ENCODE measurements at regions not wholly inside any gene's neighbourhood (a gene's known extent, or its start where the extent isn't known, plus 50 kb on each side); places are given as distances from the start of the nearest gene placed in this dataset.

DNA sequence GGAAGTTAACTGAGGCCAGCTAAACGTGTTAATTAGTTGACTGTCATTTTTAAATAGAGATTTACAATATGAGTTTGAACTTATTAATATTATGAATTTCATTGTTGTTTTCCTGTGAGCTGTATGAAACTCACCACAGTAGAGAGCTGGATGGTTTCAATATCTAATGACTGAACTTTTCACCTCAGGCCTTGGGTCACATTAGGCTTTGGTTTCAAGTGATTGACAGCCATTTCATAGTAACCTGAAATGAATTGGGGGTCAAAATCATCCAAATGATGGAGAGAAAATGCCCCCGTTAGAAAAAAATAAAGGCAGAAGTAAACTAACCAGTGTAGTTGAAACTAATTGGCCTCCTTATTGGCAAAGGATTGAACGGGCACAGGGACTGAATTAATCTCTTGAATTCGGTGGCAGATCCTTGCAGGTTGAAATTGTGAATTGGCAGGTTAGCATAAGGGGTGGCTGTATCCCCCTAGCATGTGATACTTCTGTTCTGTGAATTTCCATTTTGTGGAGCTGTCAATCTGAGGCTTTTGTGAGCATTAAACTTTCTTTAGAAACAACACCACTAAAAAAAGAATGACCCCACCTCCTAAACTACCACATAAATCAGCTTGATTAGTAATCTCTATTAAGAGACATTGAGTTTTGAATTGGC, 155.1 kb upstream of the MMS22L start:
- Histone ChIP-seq H3K4me3 (no peak overlapping the region), H3K4me1 (peaks cover 0 to 4% (median 0%) of the 10 kb centered on the region in 12 donors), H3K27me3 (peaks cover 0 to 2% (median 0%) of the 10 kb centered on the region in 9 donors), H3K9me3 (no peaks in the 10 kb centered on the region), H3K36me3 (no peaks in the 10 kb centered on the region), H3K27ac (no peak overlapping the region)
- TF ChIP-seq POLR2A (IDR thresholded peaks at IDR 0.05) = no peak
- TF ChIP-seq, protein P1, sequence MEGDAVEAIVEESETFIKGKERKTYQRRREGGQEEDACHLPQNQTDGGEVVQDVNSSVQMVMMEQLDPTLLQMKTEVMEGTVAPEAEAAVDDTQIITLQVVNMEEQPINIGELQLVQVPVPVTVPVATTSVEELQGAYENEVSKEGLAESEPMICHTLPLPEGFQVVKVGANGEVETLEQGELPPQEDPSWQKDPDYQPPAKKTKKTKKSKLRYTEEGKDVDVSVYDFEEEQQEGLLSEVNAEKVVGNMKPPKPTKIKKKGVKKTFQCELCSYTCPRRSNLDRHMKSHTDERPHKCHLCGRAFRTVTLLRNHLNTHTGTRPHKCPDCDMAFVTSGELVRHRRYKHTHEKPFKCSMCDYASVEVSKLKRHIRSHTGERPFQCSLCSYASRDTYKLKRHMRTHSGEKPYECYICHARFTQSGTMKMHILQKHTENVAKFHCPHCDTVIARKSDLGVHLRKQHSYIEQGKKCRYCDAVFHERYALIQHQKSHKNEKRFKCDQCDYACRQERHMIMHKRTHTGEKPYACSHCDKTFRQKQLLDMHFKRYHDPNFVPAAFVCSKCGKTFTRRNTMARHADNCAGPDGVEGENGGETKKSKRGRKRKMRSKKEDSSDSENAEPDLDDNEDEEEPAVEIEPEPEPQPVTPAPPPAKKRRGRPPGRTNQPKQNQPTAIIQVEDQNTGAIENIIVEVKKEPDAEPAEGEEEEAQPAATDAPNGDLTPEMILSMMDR (IDR thresholded peaks at IDR 0.05) = no peak
- DNase-seq = no peak
- no peak for ATAC-seq
- 77 to 82% (median 81%) methylated on average over 4 of the region's 4 CpGs for WGBS, 4 donors
- intact Hi-C loops (cut with DNase I) = no loop called here

GRCh38 chr6:97440590-97441176, 157.7 kb upstream of the MMS22L start:
- ATAC-seq (peak in 3 of 4 donors; percentile 70 to 81 (median 76)), DNase-seq (no peak)
- H3K36me3 ChIP-seq = no peaks in the 10 kb centered on the region
- WGBS, 4 donors = 13 to 18% (median 15%) methylated on average over 7 of the region's 7 CpGs
- H3K4me1 ChIP-seq = peaks cover 0 to 4% (median 0%) of the 10 kb centered on the region in 12 donors
- intact Hi-C loops (cut with DNase I) = no loop called here
- H3K9me3 ChIP-seq = no peaks in the 10 kb centered on the region
- no peak overlapping the region for H3K4me3 ChIP-seq
- TF ChIP-seq, protein P1 (IDR thresholded peaks at IDR 0.05) = peak in 7 of 12 donors; percentile 23 to 45 (median 31)
- TF ChIP-seq POLR2A (IDR thresholded peaks at IDR 0.05) = no peak
- H3K27ac ChIP-seq = no peak overlapping the region
- peaks cover 0 to 2% (median 0%) of the 10 kb centered on the region in 9 donors for H3K27me3 ChIP-seq

GRCh38 chr6:97443408-97444080, 160.5 kb upstream of the MMS22L start:
- no peak overlapping the region for H3K4me3 ChIP-seq
- TF ChIP-seq, protein P1 (IDR thresholded peaks at IDR 0.05) = no peak
- TF ChIP-seq POLR2A (IDR thresholded peaks at IDR 0.05) = no peak

GRCh38 chr6:97445407-97445806, 162.4 kb upstream of the MMS22L start:
- no peak for TF ChIP-seq POLR2A (IDR thresholded peaks at IDR 0.05)
- TF ChIP-seq, protein P1 (IDR thresholded peaks at IDR 0.05) = no peak
- H3K27ac ChIP-seq = no peak overlapping the region
- no peak overlapping the region for H3K4me3 ChIP-seq
- H3K36me3 ChIP-seq = no peaks in the 10 kb centered on the region
- no peaks in the 10 kb centered on the region for H3K27me3 ChIP-seq
- ATAC-seq (no peak), DNase-seq (no peak)
- H3K9me3 ChIP-seq = no peaks in the 10 kb centered on the region
- whole genome bisulfite sequencing, 4 donors = 77 to 87% (median 81%) methylated on average over 3 of the region's 3 CpGs
- intact Hi-C loops (cut with DNase I) = no loop called here
- H3K4me1 ChIP-seq = peaks cover 0 to 4% (median 0%) of the 10 kb centered on the region in 12 donors

More at GRCh38 chr6:97443408-97444080, 160.5 kb upstream of the MMS22L start:
- H3K4me1 ChIP-seq = peaks cover 0 to 4% (median 0%) of the 10 kb centered on the region in 12 donors
- ATAC-seq = no peak
- H3K36me3 ChIP-seq = no peaks in the 10 kb centered on the region
- no peak overlapping the region for H3K27ac ChIP-seq
- DNase-seq = no peak
- H3K27me3 ChIP-seq = peaks cover 0 to 2% (median 0%) of the 10 kb centered on the region in 9 donors
- 80 to 87% (median 84%) methylated on average over 5 of the region's 5 CpGs for WGBS, 4 donors
- intact Hi-C loops (cut with DNase I) = no loop called here
- H3K9me3 ChIP-seq = no peaks in the 10 kb centered on the region
